Iris pigment epithelial cell (primary cell): ENCODE measurements at regions not wholly inside any gene's neighbourhood (a gene's known extent, or its start where the extent isn't known, plus 50 kb on each side); places are given as distances from the start of the nearest gene placed in this dataset.

Experiments
- DNase-seq: peaks from one replicate; pipeline ENCODE4 v3.0.0-alpha.2; 2011; ENCODE audit warnings: low read depth

DNA sequence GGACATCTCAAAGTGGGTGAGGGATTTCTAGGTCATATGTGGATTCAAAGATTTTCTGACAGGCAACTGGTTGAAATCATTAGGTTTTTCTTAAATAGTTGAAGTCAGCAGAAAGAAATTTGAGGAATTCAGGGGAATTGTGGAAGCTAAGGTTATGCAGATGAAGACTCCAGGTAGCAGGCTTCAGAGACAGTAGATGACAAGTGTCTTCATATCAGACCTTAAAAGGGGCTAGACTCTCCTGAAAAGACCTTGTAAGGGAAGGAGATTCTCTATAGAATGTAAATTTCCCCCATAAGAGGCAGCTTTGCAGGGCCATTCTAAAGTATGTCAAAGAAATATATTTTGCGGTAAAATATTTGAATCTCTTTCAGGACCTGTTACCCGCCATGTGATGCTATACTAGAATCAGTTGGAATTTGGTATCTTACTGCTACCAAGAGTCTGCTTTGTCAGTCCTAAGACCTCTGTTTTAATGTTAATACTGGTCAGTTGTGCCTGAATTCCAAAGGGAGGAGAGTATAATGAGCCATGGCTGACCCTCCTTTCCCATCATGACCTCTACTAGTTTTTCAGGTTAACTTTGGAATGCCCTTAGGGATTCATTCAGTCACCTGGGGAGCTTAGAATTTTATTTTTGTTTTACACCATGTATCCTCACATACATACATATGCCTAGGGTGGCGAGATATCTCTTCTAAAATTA lies 1115.5 kb upstream of the SLC10A2 start:
- no peak for DNase-seq

- no peak for DNase-seq
Measured at GRCh38 chr13:104170980-104171555, 1104.9 kb upstream of the SLC10A2 start.

GRCh38 chr13:104163866-104164630 lies 1097.8 kb upstream of the SLC10A2 start:
- no peak for DNase-seq

GRCh38 chr13:104160536-104160935 lies 1094.3 kb upstream of the SLC10A2 start:
- no peak for DNase-seq

DNA sequence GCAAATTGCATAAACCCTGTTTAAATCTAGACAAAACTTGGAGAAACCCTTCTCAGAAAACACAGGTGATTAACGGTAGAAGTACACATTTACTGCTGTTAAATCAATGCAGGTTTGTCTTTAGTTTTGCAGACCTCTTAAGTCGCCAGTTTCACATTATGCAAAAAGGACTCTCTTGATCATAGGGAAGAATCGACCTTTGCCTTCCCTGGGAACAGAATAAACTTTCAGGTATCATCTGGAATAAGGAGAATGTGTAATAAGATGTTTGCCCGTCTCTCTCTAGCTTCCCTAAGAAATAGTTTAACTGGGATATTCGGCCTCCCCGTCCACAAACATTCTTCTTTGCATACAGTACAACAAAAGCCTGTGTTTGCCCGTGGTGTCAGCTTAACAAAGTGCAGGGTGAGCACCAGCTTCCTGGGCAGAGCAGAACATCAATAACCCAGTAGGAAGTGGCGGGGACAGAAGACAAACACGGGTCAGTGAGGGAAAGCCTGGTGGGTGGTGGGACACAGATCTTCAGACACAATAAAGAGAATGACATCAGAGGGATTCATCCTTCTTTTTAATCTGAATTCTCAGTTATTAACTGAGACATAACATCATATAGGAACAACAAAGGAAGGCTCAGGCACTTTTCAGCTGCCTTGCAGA lies 1077.7 kb upstream of the SLC10A2 start:
- no peak for DNase-seq

GRCh38 chr13:104140552-104140951 lies 1074.3 kb upstream of the SLC10A2 start:
- DNase-seq: peak; percentile 79

DNA sequence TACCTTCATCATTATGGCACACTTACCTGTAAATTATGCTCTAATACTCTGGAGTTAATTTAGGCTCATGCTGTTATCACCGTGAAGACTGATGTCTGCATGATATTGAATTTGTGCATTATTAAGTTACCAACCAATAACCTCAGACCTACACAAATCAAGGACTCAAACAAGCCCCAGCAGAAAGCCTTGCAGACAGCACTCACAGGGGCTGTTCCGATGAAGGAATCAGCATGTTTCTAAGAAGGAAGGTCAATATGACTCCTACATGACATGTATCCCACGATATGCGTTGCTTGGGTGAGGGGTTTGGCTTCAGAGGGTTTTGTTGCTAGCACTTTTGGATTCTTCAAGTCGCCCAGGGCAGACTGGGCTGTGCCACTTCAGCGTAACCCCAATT lies 1071.2 kb upstream of the SLC10A2 start:
- DNase-seq: no peak

DNA sequence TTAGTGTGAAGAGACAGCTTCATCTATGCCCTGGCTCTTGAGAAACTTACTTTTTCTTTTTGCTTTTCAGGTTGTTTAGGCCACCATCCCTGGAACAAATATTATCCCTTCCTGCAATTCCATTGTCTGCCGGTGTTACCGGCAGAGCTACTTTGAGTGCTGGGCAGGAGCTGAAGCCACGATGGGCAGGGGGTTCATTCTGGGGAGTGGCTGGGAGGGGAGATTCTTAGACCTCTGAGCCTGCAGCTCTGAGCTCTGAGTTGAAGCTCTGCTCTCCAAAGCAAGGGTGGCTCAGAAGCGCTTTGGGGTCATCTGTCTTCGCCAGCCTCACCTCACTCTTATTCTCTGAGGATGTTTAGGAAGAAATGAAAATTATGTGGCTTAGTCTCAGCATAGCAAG lies 1066.6 kb upstream of the SLC10A2 start:
- DNase-seq: no peak

DNA sequence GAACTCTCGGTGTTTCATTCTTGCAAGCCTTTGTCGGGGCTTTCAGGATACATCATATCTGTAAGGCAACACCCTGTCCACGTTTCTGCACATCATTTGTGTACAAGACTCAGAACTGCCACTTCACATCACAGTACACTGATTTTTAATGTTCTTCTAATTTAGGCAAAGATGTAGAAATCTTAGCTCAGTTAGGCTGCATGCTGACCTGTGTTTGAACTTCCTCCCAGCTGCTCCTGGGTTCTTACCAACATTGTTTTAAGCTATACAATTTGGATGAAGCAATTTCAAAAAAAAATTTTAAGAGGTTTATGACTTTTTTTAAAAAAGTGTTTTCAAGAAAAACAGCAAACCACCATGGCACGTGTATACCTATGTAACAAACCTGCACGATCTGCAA lies 1047.9 kb upstream of the SLC10A2 start:
- peak; percentile 85 for DNase-seq

DNA sequence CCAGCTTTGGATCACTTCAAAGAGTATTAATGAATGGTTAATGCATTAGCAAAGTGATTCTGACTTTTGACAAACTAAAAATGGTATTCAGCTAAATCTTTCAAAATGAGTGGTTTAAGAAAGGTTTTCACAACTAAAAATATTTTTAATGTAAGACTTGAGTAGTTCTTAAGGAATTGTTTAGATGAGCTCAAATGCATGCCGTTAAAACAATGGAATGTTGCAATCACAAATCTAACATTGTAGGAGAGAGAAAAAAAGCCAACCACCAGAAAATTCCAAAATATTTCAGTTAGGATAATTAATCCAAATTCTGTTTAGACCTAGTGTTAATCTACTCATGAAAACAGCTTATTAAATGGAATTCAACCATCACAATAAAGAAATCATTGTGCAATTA lies 1044.8 kb upstream of the SLC10A2 start:
- peak; percentile 39 for DNase-seq

GRCh38 chr13:104106705-104107393 lies 1040.6 kb upstream of the SLC10A2 start:
- peak; percentile 80 for DNase-seq

- no peak for DNase-seq
Measured at GRCh38 chr13:104105418-104106355, 1039.5 kb upstream of the SLC10A2 start.

GRCh38 chr13:104099750-104100149 lies 1033.5 kb upstream of the SLC10A2 start:
- no peak for DNase-seq

DNA sequence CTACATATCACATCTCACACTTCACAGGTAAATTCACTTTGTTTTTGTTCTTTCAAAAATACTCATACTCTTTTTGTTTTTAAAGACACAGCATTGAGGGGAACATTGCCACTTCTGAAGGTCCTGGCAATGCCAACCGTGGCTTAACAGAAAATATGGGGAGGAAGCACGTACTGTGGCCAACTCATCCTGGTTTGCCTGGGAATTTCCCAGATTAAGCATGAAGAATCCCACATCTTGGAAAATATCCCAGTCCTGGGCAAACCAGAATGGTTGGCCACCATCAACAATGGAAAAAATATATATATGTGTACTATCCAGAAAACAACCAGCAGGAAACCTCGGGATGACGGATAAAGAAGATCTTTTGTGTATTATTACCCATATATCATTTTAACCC lies 1032.2 kb upstream of the SLC10A2 start:
- DNase-seq: no peak

- peak; percentile 50 for DNase-seq
Measured at GRCh38 chr13:104086759-104087158, 1020.5 kb upstream of the SLC10A2 start.

DNA sequence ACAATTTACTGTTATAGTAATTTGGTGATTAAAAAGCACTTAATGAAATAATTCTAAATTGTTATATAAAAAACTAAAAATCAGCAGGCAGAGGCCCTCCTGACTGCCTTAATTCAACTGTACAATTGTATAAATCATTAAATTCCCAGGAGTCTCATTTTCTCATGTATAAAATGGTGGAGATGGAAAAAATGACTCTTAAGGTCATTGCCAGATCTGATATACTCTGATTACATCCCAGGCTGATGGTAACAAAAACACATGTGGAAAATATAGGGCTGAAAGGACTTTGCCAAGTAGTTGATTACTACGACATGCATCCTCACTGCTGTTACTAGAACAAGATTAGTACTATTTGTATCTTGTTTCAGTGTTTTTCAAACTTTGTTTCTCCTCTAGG lies 1020.0 kb upstream of the SLC10A2 start:
- DNase-seq: peak; percentile 27

DNA sequence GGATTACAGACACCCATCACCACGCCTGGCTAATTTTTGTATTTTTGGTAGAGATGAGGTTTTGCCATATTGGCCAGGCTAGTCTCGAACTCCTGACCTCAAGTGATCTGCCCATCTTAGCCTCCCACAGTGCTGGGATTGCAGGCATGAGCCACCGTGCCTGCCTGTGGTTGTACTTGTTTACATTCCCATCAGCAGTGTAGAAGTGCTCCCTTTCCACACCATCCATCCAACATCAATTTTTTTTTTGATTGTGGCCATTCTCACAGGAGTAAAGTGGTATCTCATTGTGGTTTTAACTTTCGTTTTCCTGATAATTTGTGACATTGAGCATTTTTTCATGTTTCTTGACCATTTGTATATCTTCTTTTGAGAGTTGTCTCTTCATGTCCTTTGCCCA lies 1019.4 kb upstream of the SLC10A2 start:
- DNase-seq: peak; percentile 52

GRCh38 chr13:104074326-104074725 lies 1008.1 kb upstream of the SLC10A2 start:
- no peak for DNase-seq

GRCh38 chr13:104071806-104072205 lies 1005.6 kb upstream of the SLC10A2 start:
- DNase-seq: no peak

DNA sequence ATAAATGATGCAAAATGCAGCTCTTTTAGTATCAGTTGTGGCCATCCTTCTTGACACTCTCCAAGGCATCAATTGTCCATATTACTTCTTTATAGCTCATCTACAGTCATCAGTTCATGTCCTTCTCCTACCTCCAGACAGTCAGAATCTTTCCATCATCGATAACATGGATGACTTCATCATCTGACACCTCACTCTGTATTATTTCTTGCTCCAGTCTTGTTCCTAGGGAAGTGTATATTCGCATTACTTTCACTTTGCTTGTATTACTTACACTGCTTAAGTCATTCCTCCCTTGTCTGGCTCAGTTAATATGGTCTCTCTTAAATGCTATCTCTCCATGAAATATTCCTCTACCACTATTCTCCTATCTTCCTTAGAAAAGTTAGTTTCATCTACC lies 999.1 kb upstream of the SLC10A2 start:
- no peak for DNase-seq

DNA sequence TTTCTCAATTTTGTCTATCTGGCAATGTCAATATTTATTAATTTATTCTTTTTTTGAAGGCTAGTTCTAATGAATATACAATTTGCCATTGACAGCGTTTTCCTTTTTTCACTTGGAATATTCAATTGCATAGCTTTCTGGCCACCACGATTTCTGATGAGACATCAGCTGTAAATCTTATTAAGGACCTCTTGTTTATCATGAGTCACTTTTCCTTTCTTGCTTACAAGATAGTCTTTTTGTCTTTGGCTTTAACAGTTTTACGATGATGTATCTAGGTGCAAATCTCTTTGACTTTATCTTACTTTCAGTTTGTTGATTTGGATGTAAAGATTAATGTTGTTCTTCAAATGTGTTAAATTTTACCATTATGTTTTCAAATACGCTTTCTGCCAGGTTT lies 991.6 kb upstream of the SLC10A2 start:
- peak; percentile 42 for DNase-seq
